Stimulated activated CD4-positive, alpha-beta T cell treated with anti-CD3 and anti-CD28 coated beads, Interleukin-2, amount 100 ng/mL, for 48 hours (primary cell): ENCODE measurements at regions not wholly inside any gene's neighbourhood (a gene's known extent, or its start where the extent isn't known, plus 50 kb on each side); places are given as distances from the start of the nearest gene placed in this dataset.
"Not testable (repeated sequence)": the region's sequence is repeated elsewhere in the genome, so short reads cannot be mapped to it uniquely, and the experiment has no call there.

Experiments used
- DNase-seq, 2 donors: peaks; one replicate each; pipeline ENCODE4 v3.0.0-alpha.2; 2020

- DNase-seq, result no peak
Observed at GRCh38 chr6:113178349-113178748, 678.8 kb upstream of the MARCKS start.

GRCh38 chr6:113181164-113181563, 676.0 kb upstream of the MARCKS start:
- no peak for DNase-seq

GRCh38 chr6:113182370-113183141, 674.6 kb upstream of the MARCKS start:
- no peak for DNase-seq

- no peak for DNase-seq
Observed at GRCh38 chr6:113184291-113184690, 672.9 kb upstream of the MARCKS start.

DNA sequence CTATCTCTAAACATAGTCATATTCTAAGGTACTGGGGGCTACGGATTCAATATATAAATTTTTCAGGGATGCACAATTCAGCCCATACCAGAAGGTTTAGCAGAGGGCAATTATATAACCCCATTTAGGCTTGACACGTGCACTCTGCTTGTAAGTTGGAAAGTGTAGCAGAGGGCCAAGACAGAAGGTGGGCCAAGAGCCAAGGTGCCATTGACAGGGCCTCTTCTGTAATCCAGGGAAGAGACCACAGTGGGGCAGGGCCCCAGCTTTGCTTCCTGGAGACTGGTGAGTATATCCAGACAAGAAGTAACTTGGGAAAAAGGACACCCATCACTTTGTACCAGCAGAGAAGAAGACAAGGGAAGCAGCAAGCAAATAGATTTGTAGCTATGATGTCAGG, 672.4 kb upstream of the MARCKS start:
- no peak for DNase-seq

GRCh38 chr6:113185299-113185698, 671.8 kb upstream of the MARCKS start:
- no peak for DNase-seq

DNA sequence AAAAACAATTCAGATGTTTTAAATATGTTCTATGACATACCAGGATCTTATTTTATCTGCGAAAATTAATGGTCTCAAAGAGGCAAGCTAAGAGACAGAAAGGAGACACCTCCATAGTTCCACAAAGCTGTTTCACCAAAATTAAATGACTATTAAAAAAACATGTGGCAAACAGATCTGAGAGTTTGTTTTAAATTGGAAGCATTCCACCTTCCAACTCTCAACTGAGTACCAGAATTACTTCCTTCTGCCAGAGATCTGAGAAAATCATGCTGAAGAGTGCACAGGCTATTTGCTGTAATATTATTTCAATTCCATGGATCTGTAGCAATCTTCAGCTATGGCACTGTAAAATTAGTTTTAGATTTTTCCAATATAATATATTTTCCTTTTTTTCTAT, 669.5 kb upstream of the MARCKS start:
- DNase-seq, result no peak

DNA sequence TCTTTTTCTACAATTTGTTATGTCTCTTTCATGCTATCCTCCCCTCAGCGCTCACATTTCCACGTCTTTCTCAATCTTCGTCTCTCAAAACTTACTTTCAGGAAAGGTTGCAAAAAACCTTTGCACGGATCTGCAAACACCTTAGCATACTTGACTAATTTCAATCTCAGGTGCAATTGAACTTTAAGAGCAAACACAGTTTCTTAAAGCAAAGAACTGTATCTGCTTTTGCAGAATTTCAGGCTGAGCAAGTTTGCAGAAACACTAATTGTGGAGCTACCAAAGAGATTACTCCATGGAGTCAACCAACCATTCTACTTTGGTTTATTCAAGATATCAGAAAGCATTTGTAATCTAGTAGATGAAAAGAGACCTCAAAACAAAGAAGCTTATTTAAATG, 668.2 kb upstream of the MARCKS start:
- no peak for DNase-seq

DNA sequence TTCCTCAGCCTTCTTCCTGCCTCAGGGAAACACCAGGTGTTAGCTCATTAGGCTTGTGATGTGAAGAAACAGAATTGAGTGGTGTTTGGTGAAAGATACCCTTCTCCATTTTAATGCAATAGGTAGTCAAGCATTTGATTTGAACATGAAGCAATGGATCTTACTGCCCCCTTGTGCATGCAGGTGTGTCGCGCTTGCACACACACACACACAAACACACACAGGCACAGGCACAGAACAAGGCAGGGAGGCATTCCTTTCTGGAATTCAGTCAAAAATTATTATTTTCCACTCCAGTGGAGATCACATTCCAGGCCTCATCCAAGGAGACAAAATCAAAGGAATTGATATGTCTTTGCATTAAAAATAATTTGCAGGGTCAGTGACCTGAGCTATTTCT, 667.0 kb upstream of the MARCKS start:
- no peak for DNase-seq

- DNase-seq, result no peak
Observed at GRCh38 chr6:113194090-113194489, 663.1 kb upstream of the MARCKS start.

DNA sequence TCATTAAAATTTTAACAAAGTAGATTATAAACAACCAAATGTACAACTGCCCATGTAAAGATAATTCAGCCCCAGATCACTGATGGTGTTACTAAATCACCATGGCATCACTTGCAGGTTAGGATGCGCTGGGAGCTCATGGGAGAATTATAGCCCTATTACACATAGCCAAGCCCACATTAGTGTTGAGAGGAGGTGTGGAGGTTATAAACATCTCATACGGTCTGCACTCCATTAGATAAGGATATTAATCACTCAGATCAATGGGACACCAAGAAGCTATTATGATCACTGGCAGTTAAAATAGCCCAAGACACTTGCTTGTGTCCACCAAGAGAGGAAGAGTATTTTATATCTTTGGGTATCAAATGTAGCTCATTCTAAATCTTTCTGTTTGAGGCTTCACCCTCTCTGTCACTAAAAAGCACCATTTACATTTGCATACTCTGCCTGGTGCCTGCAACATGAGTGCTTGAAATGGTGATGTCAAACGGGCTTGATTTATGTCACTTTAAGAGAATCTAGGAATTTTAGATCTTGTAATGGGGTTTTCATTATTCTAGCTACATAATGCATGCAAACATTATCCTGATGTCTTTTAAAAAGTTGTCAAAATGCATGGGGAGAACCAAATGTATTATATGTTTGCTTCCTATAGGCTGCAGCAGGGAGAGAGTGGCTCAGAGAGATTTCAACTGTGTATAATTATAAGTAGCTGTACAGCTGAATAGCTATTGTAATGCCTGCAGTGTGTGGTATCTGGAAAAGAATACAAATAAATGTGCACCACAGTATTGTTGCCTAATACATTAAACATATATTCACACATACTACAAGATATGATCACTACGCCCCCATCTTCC, 654.1 kb upstream of the MARCKS start:
- no peak for DNase-seq

DNA sequence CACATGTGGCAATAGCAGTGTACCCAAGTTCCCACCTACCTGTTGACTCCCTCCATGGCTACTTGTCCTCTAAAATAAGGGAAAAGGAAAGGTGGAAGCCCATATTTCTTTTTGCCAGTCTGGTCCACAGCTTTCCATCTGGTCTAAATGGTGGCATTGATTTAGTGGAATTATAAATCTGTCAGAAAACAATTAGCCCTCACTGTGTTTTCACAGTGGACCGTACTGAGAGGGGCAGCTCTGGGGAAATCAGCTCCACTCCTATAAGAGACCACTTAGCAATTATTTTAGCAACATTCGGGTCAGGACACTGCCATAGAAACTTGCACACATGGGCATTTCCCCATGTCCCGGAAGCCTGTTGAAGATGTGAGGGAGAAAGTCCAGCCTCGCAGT, 653.4 kb upstream of the MARCKS start:
- no peak for DNase-seq

DNA sequence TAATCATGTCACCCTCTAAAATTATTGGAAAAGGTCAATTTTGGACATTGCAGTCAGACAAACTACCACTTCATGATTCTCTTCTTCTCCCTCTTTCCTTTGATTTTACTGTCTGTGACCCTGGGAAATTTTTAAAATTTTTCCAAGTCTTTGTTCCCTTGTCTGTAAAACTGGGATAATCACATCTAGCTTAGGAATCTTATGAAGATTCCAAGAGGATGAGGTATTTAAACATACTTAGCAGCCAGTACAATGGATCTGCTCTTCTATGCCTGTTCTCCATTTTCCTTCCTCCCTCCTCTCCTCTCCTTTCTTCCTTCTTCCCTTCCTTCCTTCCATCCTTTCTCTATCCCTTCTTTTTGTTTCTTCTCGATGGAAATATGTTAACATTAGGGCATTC, 651.6 kb upstream of the MARCKS start:
- DNase-seq, result no peak

DNA sequence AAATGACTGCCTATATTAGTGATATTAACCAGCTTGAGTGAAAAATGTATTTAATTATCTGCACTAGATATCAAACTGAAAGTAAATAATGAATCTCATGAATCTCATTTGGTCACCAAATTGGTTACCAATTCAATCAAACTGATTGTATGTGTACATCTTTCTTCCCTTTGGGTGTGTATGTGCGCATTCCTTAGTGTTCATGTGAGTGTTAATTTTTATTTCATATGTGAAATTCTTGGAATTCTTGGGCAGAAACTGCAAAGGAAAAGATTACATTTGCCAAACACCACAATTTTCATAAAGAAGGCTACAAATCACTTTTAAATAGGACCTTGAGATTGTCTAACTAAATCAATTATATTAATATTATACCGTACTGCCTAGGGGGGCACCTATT, 648.4 kb upstream of the MARCKS start:
- DNase-seq, result no peak

DNA sequence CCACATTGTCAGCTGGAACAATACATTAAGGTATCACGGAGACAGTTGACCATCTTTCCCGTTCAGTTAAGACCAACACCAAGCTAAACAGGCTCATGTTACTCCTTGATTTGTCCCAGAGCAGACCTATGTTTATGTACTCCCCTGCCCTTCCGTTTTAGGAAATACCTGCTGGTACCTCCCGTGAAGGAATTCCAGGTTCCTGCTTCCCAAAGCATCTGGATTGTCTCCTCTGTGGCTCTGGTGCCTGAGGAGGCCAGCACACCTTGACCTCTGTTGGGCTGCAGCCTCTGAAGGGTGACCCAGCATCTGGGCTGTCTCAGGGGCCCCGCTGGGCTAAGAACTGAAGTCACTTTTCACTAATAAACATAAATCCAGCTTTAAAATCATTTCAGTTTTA, 647.8 kb upstream of the MARCKS start:
- DNase-seq, result no peak

DNA sequence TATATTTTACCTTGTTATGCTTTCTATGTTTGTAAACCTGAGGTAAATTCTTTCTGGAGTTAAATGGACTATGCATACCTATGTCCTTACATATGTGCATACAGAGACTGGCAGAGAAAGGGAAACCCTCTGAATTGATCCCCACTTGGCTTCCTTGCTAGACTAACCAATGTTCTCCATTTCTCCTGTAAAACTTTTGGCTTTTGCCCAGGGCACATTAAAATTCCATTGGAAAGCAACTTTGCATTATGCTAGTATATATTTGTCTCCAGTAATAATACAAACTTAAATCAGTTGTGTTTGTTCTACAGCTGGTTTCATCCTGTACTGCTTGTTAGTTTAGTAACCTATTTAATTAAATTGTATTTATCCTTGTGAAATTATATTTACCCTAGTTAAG, 646.0 kb upstream of the MARCKS start:
- DNase-seq, result no peak

DNA sequence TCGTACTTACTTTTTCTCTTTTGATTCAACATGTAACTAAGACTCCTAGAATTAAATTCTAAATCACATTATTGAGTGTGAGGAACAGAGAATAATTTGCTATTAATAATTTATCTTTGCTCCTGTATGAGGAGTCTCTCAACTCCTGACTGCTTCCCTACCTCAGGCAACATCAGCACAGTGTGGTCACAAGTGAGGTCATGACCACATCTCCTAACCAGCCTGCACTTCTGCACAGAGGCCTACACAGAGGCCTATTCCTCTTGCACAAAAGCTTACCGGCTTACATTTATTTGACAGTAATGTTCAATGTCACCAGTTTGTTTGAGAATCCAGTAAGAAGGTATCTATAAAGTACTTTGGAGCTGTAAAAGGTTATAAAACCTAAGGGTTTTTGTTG, 637.4 kb upstream of the MARCKS start:
- DNase-seq, result no peak

DNA sequence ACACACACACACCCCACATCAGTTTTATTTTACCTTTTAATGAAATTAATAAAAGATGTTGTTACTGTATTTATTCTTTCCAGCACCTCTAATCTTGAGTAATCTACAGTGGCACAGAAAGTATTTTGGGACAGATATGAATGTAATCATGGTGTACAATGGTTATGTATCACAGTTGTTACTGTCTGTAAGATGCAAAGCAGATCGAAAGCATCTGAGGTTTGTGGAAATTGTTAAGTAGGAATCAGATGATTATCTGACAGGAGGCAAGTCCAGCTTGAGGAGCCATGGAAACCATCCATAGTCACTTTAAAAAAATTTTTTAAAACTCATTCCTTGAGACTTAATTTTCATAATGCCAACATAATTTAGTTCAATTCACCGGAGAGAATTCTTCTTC, 636.3 kb upstream of the MARCKS start:
- DNase-seq, result no peak

DNA sequence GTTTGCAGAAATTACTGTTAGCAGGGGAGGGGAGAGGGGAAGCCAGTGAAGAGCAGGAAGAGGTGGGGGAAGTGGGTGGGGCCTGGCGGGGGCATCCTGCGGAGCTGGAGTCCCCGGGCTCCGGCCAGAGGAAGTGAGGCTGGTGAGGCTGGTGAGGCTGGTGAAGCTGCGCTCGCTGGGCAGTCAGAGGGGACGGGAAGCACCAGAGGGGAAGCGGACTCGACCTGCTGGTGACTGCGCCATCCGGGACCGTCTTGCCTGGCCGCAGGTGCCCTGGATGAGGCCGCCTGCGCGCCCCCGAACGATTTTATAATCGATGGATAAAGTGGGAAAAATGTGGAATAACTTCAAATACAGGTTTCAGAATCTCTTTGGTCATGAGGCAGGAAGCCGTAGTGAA, 635.3 kb upstream of the MARCKS start:
- no peak for DNase-seq

- DNase-seq, result no peak
Observed at GRCh38 chr6:113246186-113246585, 611.0 kb upstream of the MARCKS start.

DNA sequence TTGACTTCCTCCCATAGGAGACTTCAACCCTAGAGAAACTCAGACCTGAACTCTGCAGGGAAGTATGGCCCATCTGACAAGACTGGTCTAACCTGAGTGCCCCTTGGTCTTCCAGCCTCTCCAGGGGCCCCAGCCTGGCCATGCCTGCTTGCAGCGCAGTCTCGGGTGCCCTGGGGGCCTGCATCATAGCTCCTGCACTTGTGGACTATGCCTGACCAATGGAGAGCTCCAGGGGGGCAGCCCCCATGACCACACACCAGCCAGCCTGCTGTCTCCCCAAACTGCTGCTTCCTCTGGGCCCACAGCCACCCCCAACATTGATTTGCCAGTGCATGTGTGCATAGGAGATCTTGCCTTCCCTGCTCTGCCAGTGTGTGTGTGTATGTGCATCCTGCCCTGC, 608.6 kb upstream of the MARCKS start:
- DNase-seq, result no peak

- DNase-seq, result not testable (repeated sequence)
Observed at GRCh38 chr6:113254194-113254593, 603.0 kb upstream of the MARCKS start.

- no peak for DNase-seq
Observed at GRCh38 chr6:113258771-113259170, 598.4 kb upstream of the MARCKS start.

DNA sequence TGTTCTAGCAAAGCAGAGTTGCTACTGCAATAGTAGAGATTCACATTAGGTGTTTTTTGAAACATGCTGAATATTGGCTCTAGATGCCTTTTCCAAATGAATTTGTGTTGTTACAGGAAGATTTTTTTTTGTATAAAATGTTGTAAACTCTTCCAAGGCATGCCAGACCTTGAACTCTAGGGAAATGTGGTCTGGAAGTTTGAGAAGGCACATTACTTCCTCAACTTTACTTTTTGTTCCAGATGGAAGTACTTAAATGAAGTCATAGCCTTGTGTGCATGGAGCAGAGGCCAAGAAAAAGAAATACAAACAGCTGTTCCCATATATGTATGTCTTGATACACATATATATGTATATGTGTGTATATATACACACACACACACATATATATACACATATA, 585.7 kb upstream of the MARCKS start:
- DNase-seq, result no peak

DNA sequence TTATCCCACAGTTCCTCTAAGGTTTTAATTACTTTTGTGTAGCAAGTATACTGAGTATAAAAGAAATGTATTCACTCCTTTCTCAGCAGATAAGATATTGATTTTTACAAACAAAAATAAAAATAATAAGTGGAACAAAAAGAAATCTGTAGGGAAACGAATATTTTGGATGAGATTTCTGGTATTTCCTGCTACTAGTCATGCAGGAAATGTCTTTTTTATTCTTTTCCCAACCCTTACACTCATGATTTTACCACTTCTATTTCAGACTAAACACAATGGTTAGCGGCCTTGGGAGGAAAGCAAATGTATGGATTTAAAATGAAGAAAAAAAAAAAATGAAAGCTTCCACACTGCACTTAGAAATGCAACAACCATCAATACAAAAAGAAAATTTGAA, 580.5 kb upstream of the MARCKS start:
- no peak for DNase-seq
